Colonic mucosa (tissue), 4 donors: ENCODE measurements at regions not wholly inside any gene's neighbourhood (a gene's known extent, or its start where the extent isn't known, plus 50 kb on each side); places are given as distances from the start of the nearest gene placed in this dataset.
"Not testable (repeated sequence)": the region's sequence is repeated elsewhere in the genome, so short reads cannot be mapped to it uniquely, and the experiment has no call there.

Experiments
- DNase-seq: peaks from one replicate; pipeline ENCODE4 v3.0.0-alpha.2; 2020
- H3K27ac ChIP-seq: fragments of 200-600 bp; one replicate; pipeline ENCODE4 v1.8.0; 2021
- H3K27me3 ChIP-seq: fragments of 200-600 bp; one replicate; pipeline ENCODE4 v1.8.0; 2021
- H3K36me3 ChIP-seq: fragments of 200-600 bp; one replicate; pipeline ENCODE4 v1.8.0; 2021
- H3K4me1 ChIP-seq: fragments of 200-600 bp; one replicate; pipeline ENCODE4 v1.8.0; 2021; ENCODE audit warnings: mild to moderate bottlenecking
- H3K4me3 ChIP-seq: fragments of 200-600 bp; one replicate; pipeline ENCODE4 v1.8.0; 2021
- H3K9ac ChIP-seq, 2 donors: one replicate each; pipeline ENCODE4 v1.7.0; 2013; ENCODE audit warnings: control low read depth in 2 of 2, low read depth in 2 of 2, low read length in 2 of 2
- H3K9me3 ChIP-seq: fragments of 200-600 bp; one replicate; pipeline ENCODE4 v1.8.0; 2021
- CTCF ChIP-seq: fragments of 200-600 bp; IDR thresholded peaks from one replicate; pipeline ENCODE4 v1.8.0; 2022; ENCODE audit warnings: antibody characterized with exemption, mild to moderate bottlenecking
- intact Hi-C: fragments of 100-400 bp; cut with DNase I; formaldehyde crosslinking; loops from one replicate; pipeline ENCODE4 v1.14.1; 2022
- donor health status: healthy.
- donor health status: DM: no; HTN: no; CAD: no.
- donor health status: DM: no; HTN: no; CAD: no.

DNA sequence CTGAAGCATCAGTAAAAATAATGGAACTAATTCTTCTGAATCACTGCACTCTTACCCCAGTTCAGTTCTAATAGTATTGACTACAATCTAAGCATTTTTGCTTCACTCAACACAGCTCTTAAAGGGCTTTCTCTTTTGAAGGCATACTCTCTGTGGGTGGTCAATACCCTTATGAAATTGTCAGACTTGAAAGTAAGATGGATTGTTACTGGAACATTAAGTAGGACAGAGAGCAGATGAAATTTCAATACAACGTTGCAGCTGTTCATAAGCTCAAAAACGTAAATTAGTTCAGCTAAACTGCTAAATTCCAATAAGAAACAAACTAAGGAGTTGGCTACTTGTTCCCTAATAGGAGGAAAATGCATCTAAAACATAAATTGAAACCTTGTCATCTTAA is 352.3 kb upstream of the TENM3 start:
- Histone ChIP-seq H3K27ac (no peak overlapping the region), H3K4me3 (no peak overlapping the region), H3K9ac (no peak overlapping the region), H3K27me3 (no peaks in the 10 kb centered on the region), H3K4me1 (no peaks in the 10 kb centered on the region), H3K9me3 (no peaks in the 10 kb centered on the region), H3K36me3 (no peaks in the 10 kb centered on the region)
- no peak for TF ChIP-seq CTCF
- intact Hi-C loops = no loop called here
- DNase-seq = no peak

DNA sequence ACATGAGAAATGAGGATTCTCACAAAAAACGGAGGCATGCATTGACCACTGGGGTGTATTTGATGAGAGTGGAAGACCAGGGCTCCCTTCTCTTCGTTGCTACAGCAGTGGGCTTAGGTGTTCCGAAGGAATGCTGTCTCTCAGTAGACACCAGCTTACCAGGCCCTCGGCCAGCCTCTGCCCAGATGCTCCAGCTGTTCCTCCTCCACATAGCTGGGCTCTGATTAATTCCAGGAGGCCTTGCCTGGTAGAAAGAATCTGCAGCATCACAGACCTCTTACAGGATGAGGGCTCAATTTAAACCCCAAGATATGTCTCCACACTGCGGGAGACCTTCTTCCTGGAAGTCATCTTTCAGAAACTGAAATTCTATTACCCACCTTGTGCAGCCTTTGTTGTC is 346.6 kb upstream of the TENM3 start:
- H3K27me3 ChIP-seq = no peaks in the 10 kb centered on the region
- intact Hi-C loops = no loop called here
- no peak overlapping the region for H3K4me3 ChIP-seq
- DNase-seq = no peak
- no peak for TF ChIP-seq CTCF
- H3K9me3 ChIP-seq = no peaks in the 10 kb centered on the region
- H3K36me3 ChIP-seq = no peaks in the 10 kb centered on the region
- no peak overlapping the region for H3K27ac ChIP-seq
- H3K9ac ChIP-seq = no peak overlapping the region
- no peaks in the 10 kb centered on the region for H3K4me1 ChIP-seq

GRCh38 chr4:181897935-181898334 is 345.3 kb upstream of the TENM3 start:
- no peak for TF ChIP-seq CTCF
- Histone ChIP-seq H3K27ac (no peak overlapping the region), H3K4me3 (no peak overlapping the region), H3K27me3 (no peaks in the 10 kb centered on the region), H3K36me3 (no peaks in the 10 kb centered on the region), H3K9me3 (no peaks in the 10 kb centered on the region), H3K9ac (no peak overlapping the region), H3K4me1 (no peaks in the 10 kb centered on the region)
- intact Hi-C loops = no loop called here
- DNase-seq = no peak

- H3K36me3 ChIP-seq, H3K27me3 ChIP-seq, DNase-seq, H3K9ac ChIP-seq, H3K4me3 ChIP-seq, intact Hi-C loops, H3K4me1 ChIP-seq, H3K9me3 ChIP-seq, H3K27ac ChIP-seq: not testable (repeated sequence)
Observed at GRCh38 chr4:181902404-181902803, 340.8 kb upstream of the TENM3 start.

- no peaks in the 10 kb centered on the region for H3K4me1 ChIP-seq
- H3K9me3 ChIP-seq = no peaks in the 10 kb centered on the region
- no peak overlapping the region for H3K27ac ChIP-seq
- no peak for DNase-seq
- no peaks in the 10 kb centered on the region for H3K36me3 ChIP-seq
- intact Hi-C loops = no loop called here
- no peak overlapping the region for H3K4me3 ChIP-seq
- no peak for TF ChIP-seq CTCF
- H3K27me3 ChIP-seq = no peaks in the 10 kb centered on the region
- no peak overlapping the region for H3K9ac ChIP-seq
Observed at GRCh38 chr4:181905708-181906107, 337.5 kb upstream of the TENM3 start.

DNA sequence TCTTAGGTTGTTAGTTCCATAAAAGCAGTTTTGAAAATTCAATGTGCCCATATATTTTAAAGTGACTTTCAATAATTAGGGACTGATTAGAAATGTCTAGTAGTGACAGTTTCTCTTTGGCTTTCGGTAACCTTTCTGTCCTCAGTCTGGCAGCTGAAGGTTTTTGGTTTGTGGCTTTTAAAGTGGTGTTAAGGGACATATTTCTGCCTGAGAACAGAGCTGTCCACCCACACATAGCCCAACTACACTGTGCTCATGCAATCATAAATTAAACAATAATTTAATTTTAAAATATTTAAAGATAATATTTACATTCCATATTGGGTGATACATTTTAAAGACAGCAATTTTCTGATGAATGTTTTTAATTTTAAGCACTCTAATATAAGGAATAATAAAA is 335.0 kb upstream of the TENM3 start:
- TF ChIP-seq CTCF = no peak
- intact Hi-C loops = no loop called here
- H3K27me3 ChIP-seq = no peaks in the 10 kb centered on the region
- H3K9ac ChIP-seq = no peak overlapping the region
- H3K4me1 ChIP-seq = no peaks in the 10 kb centered on the region
- no peak for DNase-seq
- H3K27ac ChIP-seq = no peak overlapping the region
- H3K4me3 ChIP-seq = no peak overlapping the region
- no peaks in the 10 kb centered on the region for H3K36me3 ChIP-seq
- H3K9me3 ChIP-seq = no peaks in the 10 kb centered on the region
